ENCODE measurements at regions not wholly inside any gene's neighbourhood (a gene's known extent, or its start where the extent isn't known, plus 50 kb on each side); places are given as distances from the start of the nearest gene placed in this dataset.

- DNase-seq (ENCODE audit: low spot score), result no peak
Observed at GRCh38 chr10:4581929-4582328, 244.1 kb upstream of the AKR1E2 start.

DNA sequence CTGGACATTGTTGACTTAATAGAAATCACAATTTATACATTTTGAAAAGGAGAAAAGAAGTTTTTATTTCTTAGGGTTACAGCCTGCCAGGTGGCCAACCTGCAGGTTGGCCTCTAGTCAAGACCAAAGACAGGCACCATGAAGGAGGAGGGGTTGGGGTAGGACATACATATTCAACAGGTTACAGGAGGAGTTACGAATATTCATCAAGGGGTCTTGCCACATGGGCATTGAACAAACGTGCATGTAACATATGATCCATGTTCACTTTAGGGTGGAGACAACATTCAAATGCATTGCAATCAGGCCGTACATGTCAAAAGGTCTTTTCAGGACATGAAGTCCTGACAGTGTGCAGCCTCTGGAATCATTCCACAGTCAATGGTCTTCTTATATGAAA, 246.2 kb upstream of the AKR1E2 start:
- no peak for DNase-seq (ENCODE audit: low spot score)

DNA sequence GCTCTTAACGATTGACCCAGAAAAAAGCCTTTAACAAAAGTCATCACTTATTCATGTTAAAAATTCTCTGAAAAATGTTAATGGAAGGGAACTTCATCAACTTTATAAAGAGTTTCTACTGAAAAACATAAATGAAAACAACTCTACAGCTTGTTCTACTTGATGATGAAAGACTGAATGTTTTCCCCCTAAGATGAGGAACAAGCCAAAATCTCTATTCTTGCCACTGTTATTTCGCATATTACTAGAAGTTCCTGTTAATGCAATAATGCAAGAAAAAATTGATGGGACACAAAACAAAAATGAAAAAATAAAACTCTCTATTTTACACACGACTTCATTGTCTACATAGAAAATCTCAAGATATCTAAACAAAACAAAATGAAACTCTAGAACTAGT, 249.8 kb upstream of the AKR1E2 start:
- DNase-seq (ENCODE audit: low spot score), result no peak

GRCh38 chr10:4569151-4569550, 256.9 kb upstream of the AKR1E2 start:
- DNase-seq (ENCODE audit: low spot score), result no peak

GRCh38 chr10:4568731-4569130, 257.3 kb upstream of the AKR1E2 start:
- no peak for DNase-seq (ENCODE audit: low spot score)

- no peak for DNase-seq (ENCODE audit: low spot score)
Observed at GRCh38 chr10:4568086-4568485, 257.9 kb upstream of the AKR1E2 start.

DNA sequence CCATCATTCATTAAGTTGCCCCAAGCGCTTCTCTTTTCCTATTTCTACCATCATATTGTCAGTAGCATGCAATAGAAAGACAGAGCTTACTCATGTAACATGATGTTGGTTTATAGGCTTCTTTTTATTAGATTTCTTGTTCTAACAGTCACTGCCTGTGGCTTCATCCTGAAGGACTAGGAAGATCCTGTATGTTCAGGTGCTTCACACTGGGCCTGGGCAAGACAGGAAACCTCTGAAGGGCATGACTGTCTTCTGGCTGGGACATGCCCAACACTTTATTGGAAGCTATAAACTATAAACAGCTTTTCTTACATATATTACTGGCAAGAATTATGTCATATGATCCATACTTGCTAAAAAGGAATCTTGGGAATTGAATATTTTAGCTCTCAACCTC, 258.4 kb upstream of the AKR1E2 start:
- no peak for DNase-seq (ENCODE audit: low spot score)

DNA sequence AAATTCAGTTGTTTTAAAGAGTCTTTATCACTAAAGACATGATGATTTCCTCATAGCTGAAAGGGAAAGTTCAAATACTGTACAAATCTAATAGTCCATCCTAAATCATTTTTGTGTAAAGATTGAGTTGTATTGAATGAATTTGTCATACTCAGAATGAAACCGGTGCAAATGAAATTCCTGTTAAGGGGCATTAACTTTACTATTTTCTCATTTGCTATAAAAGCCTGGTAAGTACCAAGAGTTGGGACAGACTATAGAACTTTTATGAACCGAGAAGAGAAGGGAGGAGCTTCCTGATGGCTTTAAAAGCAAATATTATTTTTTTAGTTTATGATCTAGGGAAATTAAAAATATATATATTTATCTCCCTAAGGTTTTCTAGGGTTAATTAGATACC, 260.0 kb upstream of the AKR1E2 start:
- no peak for DNase-seq (ENCODE audit: low spot score)

DNA sequence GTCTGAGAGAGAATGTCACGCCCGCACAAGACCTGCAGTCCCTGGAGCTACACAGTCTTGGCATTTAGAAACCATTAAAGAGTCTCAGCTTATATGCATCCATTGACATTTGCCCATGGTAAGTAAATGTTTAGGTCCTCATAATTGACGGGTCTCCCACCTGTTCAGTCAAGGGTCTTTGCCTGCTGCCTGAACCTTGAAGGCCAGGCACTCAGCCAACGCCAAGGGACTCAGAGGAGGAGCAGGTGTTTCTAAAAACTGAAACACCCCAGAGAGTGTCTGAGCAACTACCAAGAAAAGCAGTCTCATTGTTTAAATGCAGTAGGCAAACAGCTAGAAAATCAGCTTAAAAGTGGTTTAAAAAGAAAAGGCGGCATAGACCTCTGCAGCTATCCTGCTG, 264.7 kb upstream of the AKR1E2 start:
- no peak for DNase-seq (ENCODE audit: low spot score)

GRCh38 chr10:4557469-4557868, 268.5 kb upstream of the AKR1E2 start:
- no peak for DNase-seq (ENCODE audit: low spot score)

GRCh38 chr10:4556527-4556926, 269.5 kb upstream of the AKR1E2 start:
- DNase-seq (ENCODE audit: low spot score), result no peak

DNA sequence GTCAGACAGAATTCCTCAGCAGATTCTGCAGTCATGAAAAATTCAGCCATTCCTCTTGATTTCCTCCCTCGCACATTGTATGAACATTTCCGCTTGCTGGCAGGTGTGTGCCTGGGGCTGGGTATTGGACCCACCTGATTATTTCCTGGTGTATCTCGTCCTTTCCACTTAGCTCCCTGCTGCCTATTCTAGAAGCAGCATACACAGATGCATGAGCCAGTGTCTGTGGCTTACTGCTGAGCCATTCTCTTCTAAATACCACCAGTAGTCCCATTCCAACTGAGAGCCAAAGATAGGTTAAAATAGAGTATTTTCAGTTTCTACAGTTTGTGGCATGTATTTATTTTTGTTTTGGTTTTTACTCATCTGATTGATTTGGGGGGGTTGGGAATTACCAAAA, 270.1 kb upstream of the AKR1E2 start:
- DNase-seq (ENCODE audit: low spot score), result no peak

- no peak for DNase-seq (ENCODE audit: low spot score)
Observed at GRCh38 chr10:4549139-4549653, 276.8 kb upstream of the AKR1E2 start.

- no peak for DNase-seq (ENCODE audit: low spot score)
Observed at GRCh38 chr10:4546931-4547330, 279.1 kb upstream of the AKR1E2 start.

DNA sequence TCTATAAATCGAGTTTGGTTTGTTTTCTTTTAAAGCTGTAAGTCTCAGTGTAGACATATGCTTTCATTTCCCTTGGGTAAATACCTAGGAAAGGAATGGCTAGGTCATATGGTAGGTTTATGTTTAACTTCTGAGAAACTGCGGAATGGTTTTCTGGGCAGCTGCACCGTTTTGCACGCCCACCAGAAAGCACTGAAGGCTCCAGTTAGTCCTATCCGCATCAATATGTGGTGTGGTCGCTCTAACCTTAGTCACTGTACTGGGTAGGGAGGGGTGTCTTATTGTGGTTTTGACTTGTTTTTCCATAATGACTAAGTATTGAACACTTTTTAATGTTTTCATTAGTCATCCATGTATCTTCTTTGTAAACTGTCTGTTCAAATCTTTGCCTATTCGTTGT, 279.5 kb upstream of the AKR1E2 start:
- DNase-seq (ENCODE audit: low spot score), result no peak

- no peak for DNase-seq (ENCODE audit: low spot score)
Observed at GRCh38 chr10:4545062-4545461, 280.9 kb upstream of the AKR1E2 start.

- no peak for DNase-seq (ENCODE audit: low spot score)
Observed at GRCh38 chr10:4543938-4544533, 282.0 kb upstream of the AKR1E2 start.

DNA sequence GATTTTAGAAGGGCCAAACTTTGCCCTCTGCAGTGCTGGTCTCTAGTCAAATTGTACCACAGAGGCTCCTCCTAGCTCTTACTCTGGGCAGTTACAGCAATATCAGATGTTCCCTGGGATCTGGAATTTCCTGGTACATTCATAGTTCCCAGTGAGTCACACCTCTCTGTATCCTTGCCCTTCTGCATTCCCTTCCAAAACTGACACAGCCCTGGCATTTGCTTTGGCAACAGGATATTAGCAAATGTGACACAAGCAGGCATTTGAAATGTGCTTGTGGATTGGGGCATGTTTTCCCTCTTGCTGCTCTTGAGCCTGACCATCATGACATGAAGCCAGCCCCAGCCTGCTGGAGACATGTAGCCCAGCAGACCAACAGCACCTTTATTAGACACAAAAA, 284.7 kb upstream of the AKR1E2 start:
- DNase-seq (ENCODE audit: low spot score), result peak; percentile 91

DNA sequence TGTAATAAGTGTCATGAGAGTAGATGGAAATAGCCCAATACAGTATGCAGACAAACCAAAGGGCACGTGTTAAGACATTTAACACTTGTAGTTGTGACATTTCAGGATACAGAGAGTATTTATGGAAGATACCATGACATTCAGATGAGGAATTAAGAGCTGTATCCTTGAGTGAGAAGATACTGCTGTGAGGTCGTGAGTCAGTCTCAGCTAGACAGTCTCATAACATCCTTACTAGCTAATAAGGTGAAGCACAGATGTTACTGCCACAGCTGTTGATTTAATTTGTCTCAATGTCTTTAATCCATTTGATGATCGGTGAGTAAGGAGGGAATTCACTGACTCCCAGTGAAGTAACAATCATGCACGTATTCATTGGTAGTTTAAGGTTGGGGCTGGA, 288.0 kb upstream of the AKR1E2 start:
- DNase-seq (ENCODE audit: low spot score), result no peak

GRCh38 chr10:4535521-4535920, 290.5 kb upstream of the AKR1E2 start:
- no peak for DNase-seq (ENCODE audit: low spot score)

- DNase-seq (ENCODE audit: low spot score), result no peak
Observed at GRCh38 chr10:4533621-4534020, 292.4 kb upstream of the AKR1E2 start.

DNA sequence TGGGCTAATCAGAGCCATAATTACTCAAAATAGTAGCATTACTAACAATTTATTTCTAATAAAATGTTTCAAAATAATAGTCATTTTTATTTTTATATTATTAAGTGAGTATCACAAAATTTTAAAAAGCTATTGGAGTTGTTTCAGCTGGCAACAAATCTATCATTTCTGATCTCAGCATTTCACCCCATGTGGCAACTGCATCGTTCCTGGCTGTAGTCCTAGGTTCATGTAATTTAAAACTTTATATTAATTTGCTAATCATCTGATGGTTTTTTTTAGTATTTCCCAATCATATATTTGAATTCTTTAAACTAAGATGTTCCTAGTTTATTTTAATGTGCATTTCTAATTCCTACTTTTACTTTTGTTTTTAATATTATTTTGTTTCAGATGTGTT, 293.0 kb upstream of the AKR1E2 start:
- no peak for DNase-seq (ENCODE audit: low spot score)

DNA sequence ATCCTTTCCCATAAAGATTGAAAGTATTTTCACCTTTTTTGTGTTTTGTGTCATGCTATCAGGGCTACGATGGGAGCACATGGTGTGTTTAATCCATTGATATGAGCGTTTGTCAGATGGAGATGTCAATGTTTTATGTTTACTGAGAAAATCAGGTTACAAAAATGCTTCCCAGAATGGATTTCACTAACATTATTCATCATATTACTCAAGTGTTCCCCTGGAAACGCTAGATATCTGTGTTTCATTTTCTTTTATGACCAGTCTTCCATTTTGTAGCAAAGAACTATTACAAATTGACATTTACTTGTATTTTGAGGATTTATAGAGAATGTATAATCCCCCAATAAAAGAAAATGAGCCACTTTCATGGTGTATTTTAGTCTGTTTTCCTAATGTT, 293.5 kb upstream of the AKR1E2 start:
- DNase-seq (ENCODE audit: low spot score), result peak; percentile 22

DNA sequence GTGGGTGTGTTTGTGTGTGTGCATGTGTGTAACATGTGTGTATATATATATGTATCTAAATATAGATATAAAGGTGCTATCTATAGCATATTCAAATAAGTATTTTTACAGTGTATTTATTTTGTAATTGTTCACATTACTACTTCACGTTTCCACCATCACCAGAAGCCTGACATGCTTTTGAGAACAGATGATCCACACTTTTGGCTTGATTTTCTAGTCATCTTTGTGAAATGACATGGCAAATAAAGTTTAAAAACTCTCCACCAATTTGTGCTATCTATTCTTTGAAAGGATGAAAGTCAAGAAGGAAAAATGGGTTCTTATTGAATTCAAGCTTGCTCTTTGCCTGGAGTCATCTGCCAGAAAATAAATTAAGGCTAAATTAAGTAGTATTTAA, 294.0 kb upstream of the AKR1E2 start:
- no peak for DNase-seq (ENCODE audit: low spot score)

DNA sequence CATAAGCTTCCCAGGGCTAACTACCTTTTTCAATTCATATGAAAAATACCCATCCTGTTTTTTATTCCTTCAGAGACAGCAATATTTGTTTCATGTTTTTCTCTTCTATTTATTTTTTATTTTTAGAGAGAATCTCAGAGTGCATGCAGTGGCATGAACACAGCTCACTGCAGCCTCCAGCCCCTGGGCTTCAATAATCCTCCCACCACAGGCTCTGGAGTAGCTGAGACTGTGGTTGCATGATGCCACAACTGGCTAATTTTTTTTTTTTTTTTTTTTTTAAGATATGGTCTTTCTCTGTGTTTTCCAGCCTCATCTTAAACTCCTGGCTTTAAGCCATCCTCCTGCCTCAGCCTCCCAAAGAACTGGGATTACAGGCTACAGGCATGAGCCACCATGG, 296.7 kb upstream of the AKR1E2 start:
- no peak for DNase-seq (ENCODE audit: low spot score)

Measured in RKO (cell line).